Activated T-cell treated with anti-CD3 and anti-CD28 coated beads for 48 hours (primary cell): ENCODE measurements at regions not wholly inside any gene's neighbourhood (a gene's known extent, or its start where the extent isn't known, plus 50 kb on each side); places are given as distances from the start of the nearest gene placed in this dataset.
"Not testable (repeated sequence)": the region's sequence is repeated elsewhere in the genome, so short reads cannot be mapped to it uniquely, and the experiment has no call there.

Source experiments
- DNase-seq: peaks from one replicate; pipeline ENCODE4 v3.0.0-alpha.2; 2020; ENCODE audit warnings: low read depth

DNA sequence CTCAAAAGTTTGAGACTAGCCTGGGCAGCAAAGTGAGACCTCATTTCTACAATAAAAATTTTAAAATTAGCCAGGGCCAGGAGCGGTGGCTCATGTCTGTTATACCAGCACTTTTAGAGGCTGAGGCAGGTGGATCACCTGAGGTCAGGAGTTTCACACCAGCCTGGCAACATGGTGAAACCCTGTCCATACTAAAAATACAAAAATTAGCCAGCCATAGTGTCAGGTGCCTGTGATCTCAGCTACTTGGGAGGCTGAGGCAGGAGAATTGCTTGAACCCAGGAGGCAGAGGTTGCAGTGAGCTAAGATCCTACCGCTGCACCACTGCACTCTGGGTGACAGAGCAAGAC is 85.1 kb upstream of the MAP4 start:
- DNase-seq, result not testable (repeated sequence)

DNA sequence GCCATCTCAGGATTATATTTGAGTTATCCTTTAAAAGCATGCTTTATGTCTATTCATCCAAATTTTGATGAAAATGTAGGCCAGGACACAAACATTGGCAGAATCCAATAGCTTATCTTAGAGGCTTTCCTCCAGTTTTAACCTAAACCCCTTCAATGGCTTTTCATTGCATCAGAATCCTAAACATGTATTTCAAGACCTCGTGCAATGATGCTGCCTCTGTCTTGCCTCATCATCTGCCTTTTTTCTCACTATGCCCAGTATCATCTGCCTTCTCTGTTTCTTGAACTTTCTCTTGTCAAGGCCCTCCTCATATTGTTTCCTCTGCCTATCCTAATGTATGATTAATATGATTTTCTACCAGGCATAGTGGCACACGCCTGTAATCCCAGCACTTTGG is 76.1 kb upstream of the MAP4 start:
- no peak for DNase-seq

DNA sequence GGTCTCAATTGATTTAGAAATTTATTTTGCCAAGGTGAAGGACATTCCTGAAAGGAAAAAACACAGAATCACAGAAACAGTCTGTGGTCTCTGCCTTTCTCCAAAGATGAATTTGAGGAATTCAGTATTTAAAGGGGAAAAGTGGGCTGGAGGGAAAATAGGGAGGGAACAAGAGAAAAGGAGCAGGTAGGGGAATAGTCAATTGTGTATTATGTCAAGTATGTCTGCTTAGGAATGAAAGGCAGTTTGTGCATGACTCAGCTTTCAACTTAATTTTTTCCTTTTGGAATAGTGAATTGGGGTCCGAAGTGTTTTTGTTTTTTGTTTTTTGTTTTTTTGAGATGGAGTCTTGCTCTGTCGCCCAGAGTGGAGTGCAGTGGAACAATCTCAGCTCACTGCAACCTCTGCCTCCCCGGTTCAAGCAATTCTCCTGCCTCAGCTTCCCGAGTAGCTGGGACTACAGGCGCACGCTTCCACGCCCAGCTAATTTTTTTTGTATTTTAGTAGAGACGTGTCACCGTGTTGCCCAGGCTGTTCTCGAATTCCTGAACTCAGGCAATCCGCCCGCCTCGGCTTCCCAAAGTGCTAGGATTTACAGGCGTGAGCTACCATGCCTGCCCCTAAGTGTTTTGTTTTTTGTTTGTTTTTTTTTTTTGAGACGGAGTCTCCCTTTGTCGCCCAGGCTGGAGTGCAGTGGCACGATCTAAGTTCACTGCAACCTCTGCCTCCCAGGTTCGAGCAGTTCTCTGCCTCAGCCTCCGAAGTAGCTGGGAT is 74.1 kb upstream of the MAP4 start:
- DNase-seq, result no peak

DNA sequence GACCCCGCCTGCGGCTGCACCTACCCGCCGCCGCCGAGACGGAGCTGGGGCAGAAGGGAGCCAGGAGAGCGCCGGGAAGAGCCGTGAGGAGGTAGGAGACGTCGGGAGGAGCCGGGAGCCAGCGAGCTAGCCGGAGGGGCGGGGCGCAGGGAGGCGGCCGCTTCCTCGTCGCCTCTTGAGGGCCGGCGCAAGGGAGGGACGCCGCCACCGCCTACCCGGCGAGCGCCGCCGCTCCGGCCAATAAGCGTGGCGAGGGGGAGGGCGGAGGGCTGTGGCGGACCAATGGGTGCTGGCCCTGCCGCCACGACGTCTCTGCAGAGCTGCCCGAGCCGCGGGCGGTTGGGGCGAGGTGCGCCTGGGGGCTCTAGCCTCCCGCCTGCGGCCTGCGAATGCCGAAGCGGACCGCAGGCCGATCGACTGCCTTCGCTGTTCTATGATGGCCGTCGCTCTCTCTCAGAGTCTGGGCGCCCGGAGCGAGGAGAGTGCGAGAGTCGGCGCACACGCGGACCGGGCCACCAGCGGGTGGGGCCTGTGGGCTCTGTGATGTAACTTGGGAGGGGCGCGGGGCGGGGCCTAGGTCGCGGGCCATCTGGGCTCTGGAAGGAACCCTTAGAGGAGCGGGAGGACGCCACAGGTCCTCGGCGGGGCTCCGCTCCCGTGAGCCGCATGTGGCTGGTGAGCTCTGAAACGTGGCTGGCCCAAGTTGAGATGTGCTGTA is 72.7 kb upstream of the MAP4 start:
- peak; percentile 96 for DNase-seq

DNA sequence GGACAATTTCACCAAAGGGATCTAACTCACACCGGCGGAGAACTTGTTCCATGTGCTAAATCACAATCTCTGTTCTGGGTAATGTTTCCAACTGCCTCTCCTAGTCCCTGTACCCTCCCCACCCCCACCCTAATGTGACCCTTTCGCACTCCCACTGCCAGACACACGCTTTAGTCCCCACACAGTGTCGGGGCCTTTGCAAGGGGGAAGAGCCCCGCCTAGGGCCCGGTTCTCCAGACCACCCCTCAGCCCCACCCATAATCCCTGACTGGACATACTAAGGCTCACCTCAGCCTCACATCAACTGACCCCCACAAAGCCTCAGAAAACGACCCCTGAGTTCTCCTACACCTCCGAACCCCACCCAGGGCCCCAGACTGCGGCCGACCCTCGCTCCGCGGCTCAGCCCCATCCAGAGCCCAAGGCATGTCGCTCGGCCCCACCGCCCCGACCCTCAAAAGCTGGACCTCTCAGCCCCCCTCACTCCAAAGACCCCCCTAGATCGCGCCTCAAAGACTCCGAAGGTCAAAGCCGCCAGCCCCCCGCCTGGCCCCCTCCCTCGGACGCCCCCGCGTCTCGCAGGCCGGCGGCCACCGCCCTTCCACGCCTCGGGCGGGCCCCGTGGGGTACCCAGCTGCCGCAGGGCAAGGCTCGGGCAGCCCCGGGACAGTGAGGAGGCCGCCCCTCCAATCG is 72.0 kb upstream of the MAP4 start:
- no peak for DNase-seq

DNA sequence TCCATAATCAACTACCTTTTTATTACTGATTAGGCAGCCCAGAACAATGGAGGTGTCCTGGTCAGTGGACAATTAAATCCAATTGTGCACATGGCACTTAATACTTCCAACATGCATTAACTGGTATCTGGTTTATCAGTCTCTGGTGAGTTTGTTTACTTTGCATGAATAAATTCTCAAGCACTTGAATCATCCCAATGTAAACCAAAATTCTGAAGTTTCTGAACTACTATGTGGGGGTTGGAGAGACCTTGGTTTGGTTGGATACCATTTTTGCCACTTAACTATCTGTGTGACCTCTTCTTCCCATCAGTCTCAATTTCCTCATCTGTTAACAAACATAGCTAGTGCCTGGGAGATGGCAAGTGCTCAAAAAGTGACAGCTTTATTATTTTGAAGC is 70.5 kb upstream of the MAP4 start:
- no peak for DNase-seq

DNA sequence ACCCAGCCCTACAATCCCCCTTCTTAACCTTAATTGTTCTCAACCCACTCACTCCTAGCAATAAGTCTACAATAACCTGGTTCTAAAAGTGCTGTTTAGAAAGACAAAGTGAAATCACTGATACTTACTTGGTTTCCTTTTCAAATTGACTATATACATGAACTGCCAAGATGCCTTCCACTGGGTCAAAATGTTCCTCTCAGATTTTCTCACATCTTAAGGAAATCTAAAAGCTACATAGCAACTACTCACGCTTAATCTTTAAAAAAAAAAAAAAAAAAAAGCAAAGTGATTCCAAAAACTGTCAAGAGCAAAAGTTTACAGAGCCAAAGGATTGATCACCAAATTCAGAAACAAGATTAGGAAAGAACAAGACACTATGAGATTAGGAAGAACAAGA is 68.7 kb upstream of the MAP4 start:
- DNase-seq, result no peak

DNA sequence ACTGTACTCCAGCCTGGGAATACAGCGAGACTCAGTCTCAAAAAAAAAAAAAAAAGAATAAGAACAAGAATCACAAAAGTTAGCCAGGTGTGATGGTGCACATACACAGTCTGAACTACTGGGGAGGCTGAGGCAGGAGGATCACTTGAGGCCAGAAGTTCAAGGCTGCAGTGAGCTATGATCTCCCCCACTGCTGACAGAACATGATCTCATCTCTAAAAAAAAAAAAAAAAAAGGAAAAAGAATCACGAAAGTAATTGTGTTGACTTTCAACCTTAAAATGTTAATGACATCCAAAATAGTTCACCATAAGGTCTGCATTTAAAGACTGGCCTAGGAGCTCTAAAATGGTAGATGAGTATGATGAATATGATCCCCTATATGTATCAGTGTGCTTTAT is 68.0 kb upstream of the MAP4 start:
- DNase-seq, result no peak

DNA sequence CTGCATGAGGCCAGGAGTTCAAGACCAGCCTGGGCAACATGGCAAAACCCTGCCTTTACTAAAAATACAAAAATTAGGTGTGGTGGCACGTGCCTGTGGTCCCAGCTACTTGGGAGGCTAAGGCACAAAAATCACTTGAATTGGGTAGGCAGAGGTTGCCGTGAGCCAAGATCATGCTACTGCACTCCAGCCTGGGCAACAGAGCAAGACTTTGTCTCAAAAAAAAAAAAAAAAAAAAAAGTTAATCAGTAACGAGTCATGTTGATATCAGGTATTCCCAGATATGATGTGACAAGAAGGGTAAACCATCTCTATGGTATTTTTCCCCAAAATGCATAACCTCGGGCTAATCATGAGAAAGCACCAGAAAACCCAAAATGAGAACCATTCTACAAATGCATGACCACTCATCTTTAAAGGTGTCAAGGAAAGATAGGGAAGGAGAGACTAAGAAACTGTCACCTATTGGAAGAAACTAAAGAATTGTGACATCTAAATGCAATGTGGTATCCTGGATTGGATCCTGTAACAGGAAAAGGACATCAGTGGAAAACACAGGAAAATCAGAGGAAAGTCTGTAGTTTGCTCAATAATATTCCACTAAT is 66.5 kb upstream of the MAP4 start:
- DNase-seq, result no peak

DNA sequence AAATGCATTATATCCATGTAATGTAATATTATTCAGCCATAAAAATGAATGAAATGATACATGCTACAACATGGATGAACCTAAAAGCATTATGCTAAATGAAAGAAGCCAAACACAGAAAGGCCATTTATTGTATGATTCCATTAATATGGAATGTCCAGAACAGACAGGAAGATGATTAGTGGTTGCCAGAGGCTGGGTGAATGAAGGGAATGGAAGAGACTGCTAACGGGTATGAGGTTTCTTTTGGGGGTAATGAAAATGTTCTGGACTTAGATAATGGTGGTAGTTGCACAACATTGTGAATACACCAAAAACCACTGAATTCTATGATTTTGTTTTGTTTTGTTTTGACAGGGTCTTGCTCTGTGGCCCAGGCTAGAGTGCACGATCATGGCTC is 61.6 kb upstream of the MAP4 start:
- DNase-seq, result no peak

DNA sequence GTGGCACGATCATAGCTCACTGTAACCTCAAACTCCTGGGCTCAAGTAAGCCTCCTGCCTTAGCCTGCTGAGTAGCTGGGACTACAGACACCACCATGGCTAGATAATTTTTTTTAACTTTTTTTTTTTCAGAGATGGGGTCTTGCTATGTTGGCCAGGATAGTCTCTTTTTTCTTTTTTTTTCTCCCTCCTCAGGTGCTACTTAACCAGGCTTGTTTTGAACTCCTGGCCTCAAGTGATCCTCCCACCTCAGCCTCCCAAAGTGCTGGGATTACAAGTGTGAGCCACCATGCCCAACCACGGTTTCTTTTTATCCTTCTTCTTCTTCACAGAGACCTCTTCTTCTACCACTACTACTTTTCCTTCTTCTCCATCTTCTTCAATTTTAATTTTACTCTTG is 53.8 kb upstream of the MAP4 start:
- DNase-seq, result no peak

DNA sequence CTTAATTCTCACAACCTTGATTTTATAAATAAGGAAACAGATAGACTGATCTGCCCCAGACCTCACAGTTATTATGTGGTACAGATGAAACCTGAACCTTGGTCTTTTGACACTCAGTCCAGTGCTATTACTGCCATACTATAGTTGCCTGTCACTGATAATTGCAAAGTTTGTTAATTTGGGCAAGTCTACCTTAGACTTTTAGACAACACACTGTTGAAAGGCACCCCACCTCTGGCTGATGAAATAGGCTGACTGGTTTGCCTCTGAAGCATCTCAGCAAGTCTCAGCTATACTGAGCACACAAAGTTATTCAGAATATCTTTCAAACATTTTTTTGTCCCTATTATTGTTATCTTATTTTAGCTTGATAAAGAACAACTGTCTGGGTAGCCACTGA is 53.1 kb upstream of the MAP4 start:
- no peak for DNase-seq

DNA sequence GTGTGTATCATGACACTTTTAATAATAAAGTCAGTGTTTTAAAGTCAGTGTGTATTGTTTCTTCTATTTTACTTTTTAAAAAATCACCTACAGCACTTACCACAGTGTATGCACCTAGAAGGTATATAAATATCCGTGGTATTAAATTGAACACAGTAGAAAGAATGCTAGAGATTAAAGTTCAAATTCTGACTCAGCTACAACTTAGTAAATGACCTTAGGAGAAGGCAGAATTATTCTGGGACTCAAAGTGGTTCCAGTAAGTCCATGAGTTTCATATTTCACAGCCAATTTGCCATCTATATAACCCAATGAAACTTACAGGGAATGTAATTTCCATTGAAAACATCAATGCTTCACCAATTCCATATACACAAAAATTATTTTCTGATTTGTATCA is 52.7 kb upstream of the MAP4 start:
- DNase-seq, result no peak

DNA sequence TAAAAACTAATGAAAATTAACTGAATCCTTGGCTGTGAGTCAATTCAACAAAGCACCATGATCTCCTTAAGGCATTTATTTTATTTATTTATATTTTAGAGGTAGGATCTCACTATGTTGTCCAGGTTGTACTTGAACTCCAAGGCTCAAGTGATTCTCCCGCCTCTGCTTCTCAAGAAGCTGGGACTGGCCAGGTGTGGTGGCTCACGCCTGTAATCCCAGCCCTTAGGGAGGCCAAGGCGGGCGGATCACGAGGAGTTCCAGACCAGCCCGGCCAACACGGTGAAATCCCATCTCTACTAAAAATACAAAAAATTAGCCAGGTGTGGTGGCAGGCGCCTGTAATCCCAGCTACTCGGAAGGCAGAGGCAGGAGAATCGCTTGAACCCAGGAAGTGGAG is 52.1 kb upstream of the MAP4 start:
- not testable (repeated sequence) for DNase-seq

DNA sequence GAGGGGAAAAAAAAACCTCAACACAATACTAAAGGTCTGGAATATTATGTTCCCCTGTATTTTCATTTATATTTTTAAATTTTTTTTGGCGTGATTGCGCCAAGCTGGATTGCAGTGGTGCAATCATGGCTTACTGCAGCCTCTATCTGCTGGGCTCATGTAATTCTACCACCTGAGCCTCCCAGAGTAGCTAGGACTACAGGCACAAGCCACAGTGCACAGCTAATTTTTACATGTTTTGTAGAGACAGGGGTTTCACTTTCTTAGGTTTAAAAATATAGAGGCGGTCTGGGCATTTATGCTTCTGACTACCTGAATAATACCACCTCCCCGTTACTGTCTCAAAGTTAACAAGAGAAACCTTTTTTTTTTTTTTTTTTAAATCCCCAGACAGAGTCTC is 51.1 kb upstream of the MAP4 start:
- DNase-seq, result no peak
